MM.1S (cell line): ENCODE measurements at regions not wholly inside any gene's neighbourhood (a gene's known extent, or its start where the extent isn't known, plus 50 kb on each side); places are given as distances from the start of the nearest gene placed in this dataset.

ENCODE experiments used
- DNase-seq: peaks from one replicate; pipeline ENCODE4 v3.0.0-alpha.2; 2015
- H2AFZ ChIP-seq: fragments of 300-600 bp; sonication (generic); 2 replicates; pipeline ENCODE4 v1.6.0; 2016; ENCODE audit warnings: antibody characterized with exemption, low read length
- H3F3A ChIP-seq: fragments of 300-600 bp; sonication (generic); 2 replicates; pipeline ENCODE4 v1.6.1; 2016; ENCODE audit warnings: mild to moderate bottlenecking, antibody characterized with exemption, low read length, moderate library complexity, mixed read lengths; ENCODE audit not compliant: insufficient read depth
- H3K27ac ChIP-seq: fragments of 300-600 bp; sonication (generic); 2 replicates; pipeline ENCODE4 v1.5.1; 2016; ENCODE audit warnings: mild to moderate bottlenecking, low read length
- H3K27me3 ChIP-seq: fragments of 300-600 bp; sonication (generic); replicated peaks from 2 replicates; pipeline ENCODE4 v1.6.0; 2016; ENCODE audit warnings: low read length; ENCODE audit not compliant: insufficient read depth
- H3K36me3 ChIP-seq: fragments of 300-600 bp; sonication (generic); replicated peaks from 2 replicates; pipeline ENCODE4 v1.6.1; 2016; ENCODE audit warnings: mild to moderate bottlenecking, low read length, mixed read lengths; ENCODE audit not compliant: insufficient read depth
- H3K4me1 ChIP-seq: fragments of 300-600 bp; sonication (generic); 2 replicates; pipeline ENCODE4 v1.6.1; 2016; ENCODE audit warnings: low read length, mixed read lengths
- H3K4me2 ChIP-seq: fragments of 300-600 bp; sonication (generic); 2 replicates; pipeline ENCODE4 v1.6.0; 2016; ENCODE audit warnings: low read depth, low read length
- H3K4me3 ChIP-seq: fragments of 300-600 bp; sonication (generic); 2 replicates; pipeline ENCODE4 v1.5.1; 2016; ENCODE audit warnings: low read length, mixed read lengths
- H3K79me2 ChIP-seq: fragments of 300-600 bp; sonication (generic); 2 replicates; pipeline ENCODE4 v1.6.1; 2016; ENCODE audit warnings: mixed run types, low read length, mixed read lengths
- H3K9ac ChIP-seq: fragments of 300-600 bp; sonication (generic); 2 replicates; pipeline ENCODE4 v1.6.1; 2016; ENCODE audit warnings: low read length, mixed read lengths
- H3K9me2 ChIP-seq: fragments of 300-600 bp; sonication (generic); replicated peaks from 2 replicates; pipeline ENCODE4 v1.6.1; 2016; ENCODE audit warnings: mild to moderate bottlenecking, low read length, mixed read lengths; ENCODE audit not compliant: insufficient read depth
- H3K9me3 ChIP-seq: fragments of 300-600 bp; sonication (generic); replicated peaks from 2 replicates; pipeline ENCODE4 v1.6.1; 2016; ENCODE audit warnings: mild to moderate bottlenecking, low read length, mixed read lengths; ENCODE audit not compliant: insufficient read depth
- H4K20me1 ChIP-seq: fragments of 300-600 bp; sonication (generic); 2 replicates; pipeline ENCODE4 v1.6.1; 2016; ENCODE audit warnings: mild to moderate bottlenecking, low read length, moderate library complexity, mixed read lengths; ENCODE audit not compliant: insufficient read depth
- EZH2 ChIP-seq: fragments of 300-600 bp; sonication (generic); optimal IDR thresholded peaks from 2 replicates; pipeline ENCODE3; 2017; ENCODE audit warnings: low read depth, mild to moderate bottlenecking, antibody characterized with exemption, low read length, mixed read lengths
- EZH2phosphoT487 ChIP-seq: fragments of 300-600 bp; sonication (generic); IDR thresholded peaks from 2 replicates; pipeline ENCODE4 v1.6.1; 2018; ENCODE audit warnings: antibody characterized with exemption, low read length
- TF ChIP-seq, protein P1 (sequence below): fragments of 300-600 bp; sonication (generic); IDR thresholded peaks from 2 replicates; pipeline ENCODE4 v1.5.1; 2016; ENCODE audit warnings: antibody characterized with exemption, low read length, mixed read lengths

DNA sequence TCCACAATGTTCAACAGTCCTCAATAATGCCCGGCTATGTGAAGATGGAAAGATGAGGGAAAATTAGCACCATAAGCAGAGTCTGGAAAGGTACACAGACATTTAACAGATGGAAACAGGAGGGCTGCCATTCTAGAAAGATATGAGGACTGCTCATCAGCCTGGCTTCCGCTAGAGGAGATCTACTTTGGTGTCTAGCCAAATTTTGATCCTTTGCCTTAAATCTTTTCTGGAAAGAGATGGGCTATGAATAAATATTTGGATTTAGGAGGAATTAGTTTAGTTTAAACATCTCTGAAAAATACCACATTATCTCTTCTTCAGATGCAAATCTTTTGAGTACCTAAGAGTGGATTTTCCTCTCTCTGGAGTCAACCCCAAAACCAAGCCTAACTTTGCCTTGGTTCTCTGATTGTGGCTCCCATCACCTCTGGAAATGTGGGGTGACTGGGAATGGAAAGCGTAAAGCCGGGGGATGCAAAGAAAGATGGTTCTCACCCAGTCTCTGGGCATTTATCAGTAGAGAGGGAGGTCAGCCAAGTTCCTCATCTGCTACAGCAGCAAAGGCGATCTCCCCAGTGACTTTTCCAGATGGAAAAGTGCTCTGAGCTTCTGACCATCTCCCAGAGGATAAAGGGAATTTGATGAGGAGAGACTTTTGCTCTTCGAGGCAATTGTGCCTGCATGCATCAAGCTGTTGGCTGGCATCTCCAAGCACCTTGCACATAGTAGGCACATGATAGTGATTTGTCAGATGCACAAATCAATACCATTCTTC lies 410.6 kb downstream of the ZNF521 start:
- no peak for TF ChIP-seq EZH2
- TF ChIP-seq, protein P1, sequence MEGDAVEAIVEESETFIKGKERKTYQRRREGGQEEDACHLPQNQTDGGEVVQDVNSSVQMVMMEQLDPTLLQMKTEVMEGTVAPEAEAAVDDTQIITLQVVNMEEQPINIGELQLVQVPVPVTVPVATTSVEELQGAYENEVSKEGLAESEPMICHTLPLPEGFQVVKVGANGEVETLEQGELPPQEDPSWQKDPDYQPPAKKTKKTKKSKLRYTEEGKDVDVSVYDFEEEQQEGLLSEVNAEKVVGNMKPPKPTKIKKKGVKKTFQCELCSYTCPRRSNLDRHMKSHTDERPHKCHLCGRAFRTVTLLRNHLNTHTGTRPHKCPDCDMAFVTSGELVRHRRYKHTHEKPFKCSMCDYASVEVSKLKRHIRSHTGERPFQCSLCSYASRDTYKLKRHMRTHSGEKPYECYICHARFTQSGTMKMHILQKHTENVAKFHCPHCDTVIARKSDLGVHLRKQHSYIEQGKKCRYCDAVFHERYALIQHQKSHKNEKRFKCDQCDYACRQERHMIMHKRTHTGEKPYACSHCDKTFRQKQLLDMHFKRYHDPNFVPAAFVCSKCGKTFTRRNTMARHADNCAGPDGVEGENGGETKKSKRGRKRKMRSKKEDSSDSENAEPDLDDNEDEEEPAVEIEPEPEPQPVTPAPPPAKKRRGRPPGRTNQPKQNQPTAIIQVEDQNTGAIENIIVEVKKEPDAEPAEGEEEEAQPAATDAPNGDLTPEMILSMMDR = no peak
- H3K27me3 ChIP-seq = no peaks in the 10 kb centered on the region
- H3K36me3 ChIP-seq = no peaks in the 10 kb centered on the region
- H2AFZ ChIP-seq = no peak overlapping the region
- no peaks in the 10 kb centered on the region for H3K79me2 ChIP-seq
- no peak for DNase-seq
- no peaks in the 10 kb centered on the region for H3K4me1 ChIP-seq
- no peak overlapping the region for H3K27ac ChIP-seq
- no peaks in the 10 kb centered on the region for H4K20me1 ChIP-seq
- no peak overlapping the region for H3K9ac ChIP-seq
- H3F3A ChIP-seq = no peaks in the 10 kb centered on the region
- H3K4me2 ChIP-seq = no peak overlapping the region
- no peaks in the 10 kb centered on the region for H3K9me2 ChIP-seq
- H3K4me3 ChIP-seq = no peak overlapping the region
- H3K9me3 ChIP-seq = no peaks in the 10 kb centered on the region

- Histone ChIP-seq H3K9me2 (no peaks in the 10 kb centered on the region), H3K36me3 (no peaks in the 10 kb centered on the region), H3K27me3 (no peaks in the 10 kb centered on the region), H4K20me1 (no peaks in the 10 kb centered on the region), H3K9me3 (no peaks in the 10 kb centered on the region), H2AFZ (no peak overlapping the region), H3K4me1 (no peaks in the 10 kb centered on the region), H3K4me2 (no peak overlapping the region), H3K79me2 (no peaks in the 10 kb centered on the region), H3K9ac (no peak overlapping the region), H3K27ac (no peak overlapping the region), H3K4me3 (no peak overlapping the region), H3F3A (no peaks in the 10 kb centered on the region)
- DNase-seq = no peak
- no peak for TF ChIP-seq EZH2
- TF ChIP-seq EZH2phosphoT487 = no peak
- TF ChIP-seq, protein P1 = no peak
Observed at GRCh38 chr18:24942144-24942543, 409.8 kb downstream of the ZNF521 start.

DNA sequence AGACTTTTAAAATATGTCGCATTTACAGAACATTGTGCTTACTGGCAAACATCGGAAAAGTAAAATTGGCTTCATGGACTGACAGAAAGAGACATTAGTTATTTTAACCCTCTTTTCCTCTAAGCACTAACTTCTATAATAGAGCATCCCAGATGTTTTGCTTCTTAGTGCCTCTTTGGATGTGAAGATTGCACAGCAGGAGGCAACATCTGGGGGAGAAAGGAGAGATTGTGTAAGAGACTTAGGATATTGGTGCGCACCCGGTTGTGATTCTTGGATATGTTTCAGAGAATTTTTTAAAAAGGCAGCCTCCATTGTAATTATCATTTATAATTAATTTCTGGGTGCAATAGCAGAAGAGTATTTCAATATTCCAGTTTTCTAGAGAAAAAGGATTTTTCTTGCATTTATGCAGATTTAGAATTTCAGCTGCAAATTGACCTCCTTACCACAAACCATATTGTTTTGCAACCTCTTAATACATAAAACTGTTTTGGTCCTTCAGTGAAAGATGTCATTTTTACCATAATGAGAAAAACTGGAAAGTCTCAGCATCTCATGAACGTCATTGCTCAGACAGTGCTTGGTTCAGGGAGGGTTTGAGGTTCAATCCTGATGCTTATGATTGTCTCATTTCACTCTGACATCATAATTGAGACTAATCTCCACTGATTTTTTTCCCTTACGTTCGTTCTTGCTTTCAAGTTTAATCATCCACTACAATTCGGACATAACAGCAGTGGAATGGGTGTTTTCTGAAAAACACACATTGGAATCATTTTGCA lies 404.3 kb downstream of the ZNF521 start:
- Histone ChIP-seq H3K9ac (no peak overlapping the region), H3K79me2 (no peaks in the 10 kb centered on the region), H3K27me3 (no peaks in the 10 kb centered on the region), H2AFZ (no peak overlapping the region), H3K9me2 (no peaks in the 10 kb centered on the region), H3K4me3 (no peak overlapping the region), H3K4me1 (no peaks in the 10 kb centered on the region), H3K36me3 (no peaks in the 10 kb centered on the region), H3F3A (no peaks in the 10 kb centered on the region), H3K27ac (no peak overlapping the region), H3K9me3 (no peaks in the 10 kb centered on the region), H3K4me2 (no peak overlapping the region), H4K20me1 (no peaks in the 10 kb centered on the region)
- no peak for DNase-seq
- TF ChIP-seq, protein P1 = no peak
- no peak for TF ChIP-seq EZH2phosphoT487
- TF ChIP-seq EZH2 = no peak
